Kidney (tissue), 13 donors: ENCODE measurements at regions not wholly inside any gene's neighbourhood (a gene's known extent, or its start where the extent isn't known, plus 50 kb on each side); places are given as distances from the start of the nearest gene placed in this dataset.
A peak's percentile ranks its signal among the peaks of the same experiment; 100 is the strongest.

ENCODE experiments used
- DNase-seq, 5 donors: peaks; one replicate each; pipeline ENCODE4 v3.0.0-alpha.2; 2013 to 2020
- FAIRE-seq: peaks from 2 replicates; lab custom pipeline; 2012; peaks lifted over from hg19 to GRCh38; lab: Jason Lieb, UNC
- H3K27ac ChIP-seq, 2 donors: one replicate each; pipeline ENCODE4 v1.7.0; 2013; ENCODE audit warnings: low read depth in 2 of 2, low read length in 2 of 2, inconsistent platforms in 1 of 2
- H3K27me3 ChIP-seq: one replicate; pipeline ENCODE4 v1.7.1; 2013; ENCODE audit warnings: low read length, inconsistent platforms; ENCODE audit not compliant: control insufficient read depth, insufficient read depth
- H3K36me3 ChIP-seq, 3 donors: one replicate each; pipeline versions ENCODE4 v1.7.0 to v1.7.1; 2013; ENCODE audit warnings: low read length in 3 of 3, control low read depth in 1 of 3, inconsistent platforms in 1 of 3; ENCODE audit not compliant: insufficient read depth in 3 of 3, control insufficient read depth in 2 of 3
- H3K4me1 ChIP-seq, 3 donors: one replicate each; pipeline versions ENCODE4 v1.7.0 to v1.7.1; 2013; ENCODE audit warnings: low read length in 3 of 3, inconsistent platforms in 1 of 3, low read depth in 1 of 3; ENCODE audit not compliant: control insufficient read depth in 2 of 3, insufficient read depth in 2 of 3
- H3K4me3 ChIP-seq, 3 donors: one replicate each; pipeline versions ENCODE4 v1.7.0 to v1.8.1; 2013; ENCODE audit warnings: low read length in 3 of 3, control low read depth in 1 of 3, inconsistent platforms in 1 of 3
- H3K9ac ChIP-seq, 3 donors: one replicate each; pipeline versions ENCODE4 v1.7.0 to v1.7.1; 2013; ENCODE audit warnings: low read length in 3 of 3, control low read depth in 1 of 3, inconsistent platforms in 1 of 3
- H3K9me3 ChIP-seq, 3 donors: one replicate each; pipeline versions ENCODE4 v1.7.0 to v1.7.1; 2013; ENCODE audit warnings: low read length in 3 of 3, control low read depth in 1 of 3, inconsistent platforms in 1 of 3; ENCODE audit not compliant: control insufficient read depth in 2 of 3, insufficient read depth in 1 of 3
- intact Hi-C: fragments of 100-400 bp; cut with DNase I; formaldehyde crosslinking; loops from one replicate; pipeline ENCODE4 v1.11.1; 2022
- TF ChIP-seq, protein P1 (sequence below): IDR thresholded peaks from 3 replicates; pipeline ENCODE4 v1.5.1; 2012; ENCODE audit warnings: mild to moderate bottlenecking, moderate library complexity, borderline replicate concordance; ENCODE audit not compliant: insufficient read depth; ENCODE audit errors: extremely low read depth
- donor health status: control.
- donor health status: control.
- donor health status: control.
- donor health status: control.
- donor health status: control.
- donor health status: DM: yes; HTN: yes; CAD: no.
- donor health status: Normal renal cell carcinoma (clear cell type).

DNA sequence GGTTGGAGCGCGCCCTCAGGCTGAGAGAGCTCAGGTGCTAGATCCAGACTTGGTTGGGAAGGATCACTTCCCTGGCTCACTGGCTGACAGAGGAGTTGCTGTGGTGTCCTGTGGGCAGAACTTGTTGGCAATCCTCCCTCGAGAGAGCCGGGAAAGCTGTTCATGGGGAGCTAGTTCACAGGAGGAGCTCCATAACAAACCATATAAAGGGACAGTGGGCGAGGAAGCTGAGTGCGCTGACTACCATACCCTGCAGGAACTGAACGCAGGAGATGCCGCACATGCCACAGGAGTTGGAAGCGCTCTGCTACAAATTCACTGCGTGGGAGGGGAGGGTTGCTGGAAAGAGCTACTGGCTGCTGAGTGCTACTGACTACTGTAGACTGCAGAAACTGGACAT lies 243.2 kb downstream of the OGFRL1 start:
- no peak for DNase-seq
- Histone ChIP-seq H3K27ac (no peak overlapping the region), H3K27me3 (no peaks in the 10 kb centered on the region), H3K9me3 (no peaks in the 10 kb centered on the region), H3K4me3 (peak overlapping the region in 1 of 3 donors; percentile 26), H3K9ac (no peak overlapping the region), H3K36me3 (no peaks in the 10 kb centered on the region), H3K4me1 (peaks cover 0 to 2% (median 0%) of the 10 kb centered on the region in 3 donors)
- TF ChIP-seq, protein P1, sequence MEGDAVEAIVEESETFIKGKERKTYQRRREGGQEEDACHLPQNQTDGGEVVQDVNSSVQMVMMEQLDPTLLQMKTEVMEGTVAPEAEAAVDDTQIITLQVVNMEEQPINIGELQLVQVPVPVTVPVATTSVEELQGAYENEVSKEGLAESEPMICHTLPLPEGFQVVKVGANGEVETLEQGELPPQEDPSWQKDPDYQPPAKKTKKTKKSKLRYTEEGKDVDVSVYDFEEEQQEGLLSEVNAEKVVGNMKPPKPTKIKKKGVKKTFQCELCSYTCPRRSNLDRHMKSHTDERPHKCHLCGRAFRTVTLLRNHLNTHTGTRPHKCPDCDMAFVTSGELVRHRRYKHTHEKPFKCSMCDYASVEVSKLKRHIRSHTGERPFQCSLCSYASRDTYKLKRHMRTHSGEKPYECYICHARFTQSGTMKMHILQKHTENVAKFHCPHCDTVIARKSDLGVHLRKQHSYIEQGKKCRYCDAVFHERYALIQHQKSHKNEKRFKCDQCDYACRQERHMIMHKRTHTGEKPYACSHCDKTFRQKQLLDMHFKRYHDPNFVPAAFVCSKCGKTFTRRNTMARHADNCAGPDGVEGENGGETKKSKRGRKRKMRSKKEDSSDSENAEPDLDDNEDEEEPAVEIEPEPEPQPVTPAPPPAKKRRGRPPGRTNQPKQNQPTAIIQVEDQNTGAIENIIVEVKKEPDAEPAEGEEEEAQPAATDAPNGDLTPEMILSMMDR = no peak
- intact Hi-C loops = loop anchor here (10.0 kb wide), 1 partner anchor 553 kb away; no protein-coding TSS in a partner anchor
- no peak for FAIRE-seq

DNA sequence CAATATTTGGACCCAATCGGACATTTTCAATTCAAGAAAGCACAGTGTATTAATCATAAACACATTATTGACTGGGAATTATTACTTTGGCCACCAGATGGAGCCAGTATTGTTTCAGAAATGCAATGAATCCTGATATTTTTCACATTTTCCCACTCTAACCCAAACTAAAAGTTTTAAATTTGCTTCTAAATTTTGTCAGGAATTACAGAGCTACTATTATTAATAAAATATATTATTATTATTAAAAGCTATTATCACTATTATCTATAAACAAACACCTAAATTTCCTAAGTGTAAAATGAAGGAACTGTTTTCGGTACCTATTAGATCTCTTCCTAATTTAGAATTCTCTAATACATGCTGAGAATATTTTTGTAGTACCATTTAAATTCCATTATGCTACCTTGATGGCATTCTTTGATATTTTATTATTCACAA lies 245.3 kb downstream of the OGFRL1 start:
- H3K27ac ChIP-seq = no peak overlapping the region
- DNase-seq = peak in 2 of 5 donors; percentile 22 to 37
- no peak overlapping the region for H3K4me3 ChIP-seq
- no peaks in the 10 kb centered on the region for H3K9me3 ChIP-seq
- H3K9ac ChIP-seq = no peak overlapping the region
- H3K4me1 ChIP-seq = no peaks in the 10 kb centered on the region
- H3K27me3 ChIP-seq = no peaks in the 10 kb centered on the region
- intact Hi-C loops = loop anchor here (10.0 kb wide), 1 partner anchor 551 kb away; no protein-coding TSS in a partner anchor
- no peaks in the 10 kb centered on the region for H3K36me3 ChIP-seq
- FAIRE-seq = peak; percentile 76
- TF ChIP-seq, protein P1 = peak; percentile 52

DNA sequence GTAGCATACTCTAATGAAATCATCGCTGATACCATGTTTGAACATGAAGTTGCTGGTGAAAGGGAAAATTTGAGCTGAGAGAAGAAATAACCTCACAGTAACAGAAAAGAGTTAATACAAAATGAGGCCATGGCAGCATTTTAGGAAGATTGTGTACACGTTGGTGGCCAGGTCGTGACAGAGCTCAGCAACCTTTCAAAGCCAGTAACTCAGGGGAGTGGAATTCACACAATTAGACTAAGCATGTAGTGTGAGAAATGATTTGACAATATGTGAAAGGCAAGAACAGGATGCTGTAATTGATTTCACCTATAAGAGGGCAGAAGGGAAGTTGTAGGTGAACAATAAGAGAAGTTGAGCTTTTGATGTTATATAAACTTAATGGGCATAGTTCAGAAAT lies 246.3 kb downstream of the OGFRL1 start:
- no peak for FAIRE-seq
- Histone ChIP-seq H3K36me3 (no peaks in the 10 kb centered on the region), H3K9ac (no peak overlapping the region), H3K4me1 (no peaks in the 10 kb centered on the region), H3K27ac (no peak overlapping the region), H3K27me3 (no peaks in the 10 kb centered on the region), H3K4me3 (no peak overlapping the region), H3K9me3 (no peaks in the 10 kb centered on the region)
- DNase-seq = no peak
- TF ChIP-seq, protein P1 = no peak
- intact Hi-C loops = loop anchor here (10.0 kb wide), 1 partner anchor 550 kb away; no protein-coding TSS in a partner anchor

DNA sequence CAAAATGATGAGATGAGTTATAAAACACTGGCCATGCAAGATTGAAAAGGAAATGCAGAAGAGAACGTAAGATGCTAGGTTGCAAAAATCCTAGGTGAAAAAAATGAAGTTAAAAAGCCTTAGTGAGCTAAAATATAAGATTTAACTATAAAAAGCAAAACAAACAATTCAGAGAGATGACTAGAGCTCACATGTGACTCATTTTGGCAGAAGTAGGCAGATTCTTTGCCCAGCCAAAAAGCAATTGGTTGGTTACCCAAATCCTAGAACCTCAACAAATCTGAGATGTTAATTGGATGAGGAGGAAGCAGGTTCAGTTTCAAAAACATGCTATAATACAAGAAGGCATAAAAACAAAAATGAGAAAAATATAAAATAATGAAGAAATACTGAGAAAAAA lies 249.1 kb downstream of the OGFRL1 start:
- DNase-seq (no peak), FAIRE-seq (no peak)
- TF ChIP-seq, protein P1 = no peak
- intact Hi-C loops = loop anchor here (10.0 kb wide), 1 partner anchor 547 kb away; no protein-coding TSS in a partner anchor
- Histone ChIP-seq H3K9me3 (no peaks in the 10 kb centered on the region), H3K36me3 (no peaks in the 10 kb centered on the region), H3K27me3 (no peaks in the 10 kb centered on the region), H3K4me1 (no peaks in the 10 kb centered on the region), H3K27ac (no peak overlapping the region), H3K9ac (no peak overlapping the region), H3K4me3 (no peak overlapping the region)
